IMR-90 (cell line): ENCODE measurements at regions not wholly inside any gene's neighbourhood (a gene's known extent, or its start where the extent isn't known, plus 50 kb on each side); places are given as distances from the start of the nearest gene placed in this dataset.

Experiments used
- ATAC-seq: fragments of 200-7000 bp; cut with Tn5 transposase; 2 replicates; pipeline ENCODE4 v1.9.1; 2020; ENCODE audit warnings: low read depth, mild to moderate bottlenecking, moderate library complexity
- BruUV-seq: library from RNA; stranded (reverse); fragments of 400-500 nt; replicated peaks from 2 replicates; lab custom pipeline; 2021; lab: Mats Ljungman, UMichigan
- CTCF ChIA-PET: fragments of 300-600 bp; formaldehyde crosslinking; extraction: SDS; loops from one replicate; lab custom pipeline; 2021; ENCODE audit warnings: antibody characterized with exemption; lab: Yijun Ruan, JAX
- POLR2A ChIA-PET: fragments of 300-600 bp; sonication (Branson Sonifier 250); formaldehyde crosslinking; loops from one replicate; lab custom pipeline; 2022; ENCODE audit warnings: antibody characterized with exemption; ENCODE audit not compliant: unreplicated experiment; lab: Charles Lee
- DNase-seq: peaks from one replicate; pipeline ENCODE4 v3.0.0; 2013
- H2AFZ ChIP-seq: replicated peaks from 2 replicates; pipeline ENCODE3; 2013; ENCODE audit warnings: low read length, mild to moderate bottlenecking; ENCODE audit not compliant: poor library complexity
- H2AK5ac ChIP-seq: 2 replicates; pipeline ENCODE4 v1.6.1; 2013; ENCODE audit warnings: low read depth, low read length, inconsistent platforms
- H2AK9ac ChIP-seq: replicated peaks from 2 replicates; pipeline ENCODE3; 2013; ENCODE audit warnings: mild to moderate bottlenecking, low read depth, low read length, moderate library complexity; ENCODE audit not compliant: poor library complexity
- H2BK120ac ChIP-seq: 2 replicates; pipeline ENCODE4 v1.6.1; 2013; ENCODE audit warnings: low read depth, low read length, inconsistent platforms
- H2BK15ac ChIP-seq: 3 replicates; pipeline ENCODE4 v1.6.1; 2013; ENCODE audit warnings: low read depth, low read length, inconsistent platforms
- H2BK20ac ChIP-seq: 2 replicates; pipeline ENCODE4 v1.6.1; 2013; ENCODE audit warnings: low read depth, mild to moderate bottlenecking, inconsistent platforms, low read length, moderate library complexity
- H2BK5ac ChIP-seq: 2 replicates; pipeline ENCODE4 v1.6.1; 2013; ENCODE audit warnings: mild to moderate bottlenecking, low read depth, low read length, inconsistent platforms; ENCODE audit not compliant: poor library complexity, severe bottlenecking
- H3K14ac ChIP-seq: replicated peaks from 2 replicates; pipeline ENCODE4 v1.6.1; 2013; ENCODE audit warnings: low read depth, low read length, inconsistent platforms
- H3K18ac ChIP-seq: 2 replicates; pipeline ENCODE4 v1.6.1; 2013; ENCODE audit warnings: low read depth, low read length, control low read depth
- H3K23ac ChIP-seq: 2 replicates; pipeline ENCODE4 v1.6.1; 2013; ENCODE audit warnings: low read depth, low read length, inconsistent platforms
- H3K27ac ChIP-seq: 2 replicates; pipeline ENCODE4 v1.5.1; 2013; ENCODE audit warnings: mild to moderate bottlenecking, control low read depth, low read length; ENCODE audit not compliant: insufficient read depth
- H3K27me3 ChIP-seq: 2 replicates; pipeline ENCODE4 v1.6.1; 2013; ENCODE audit warnings: low read length; ENCODE audit not compliant: control insufficient read depth, insufficient read depth
- H3K36me3 ChIP-seq: 2 replicates; pipeline ENCODE4 v1.6.1; 2013; ENCODE audit warnings: low read length, mixed read lengths; ENCODE audit not compliant: control insufficient read depth, insufficient read depth
- H3K4ac ChIP-seq: 2 replicates; pipeline ENCODE4 v1.6.1; 2013; ENCODE audit warnings: low read depth, low read length, inconsistent platforms
- H3K4me1 ChIP-seq: 2 replicates; pipeline ENCODE4 v1.6.1; 2013; ENCODE audit warnings: low read length, mixed read lengths; ENCODE audit not compliant: control insufficient read depth, insufficient read depth
- H3K4me2 ChIP-seq: 2 replicates; pipeline ENCODE4 v1.6.1; 2013; ENCODE audit warnings: low read depth, mild to moderate bottlenecking, control low read depth, low read length, moderate library complexity
- H3K4me3 ChIP-seq: 2 replicates; pipeline ENCODE4 v1.5.1; 2013; ENCODE audit warnings: low read depth, mild to moderate bottlenecking, control low read depth, low read length, moderate library complexity; ENCODE audit not compliant: insufficient read depth
- H3K56ac ChIP-seq: 2 replicates; pipeline ENCODE4 v1.6.1; 2013; ENCODE audit warnings: low read length, inconsistent platforms; ENCODE audit not compliant: insufficient read depth; ENCODE audit errors: extremely low read depth
- H3K79me1 ChIP-seq, 2 experiments: 2 replicates each; pipeline ENCODE4 v1.6.1; 2013; ENCODE audit warnings: low read length in 2 of 2, inconsistent platforms in 1 of 2, low read depth in 1 of 2
- H3K9ac ChIP-seq: 2 replicates; pipeline ENCODE4 v1.6.1; 2013; ENCODE audit warnings: low read depth, low read length, control low read depth
- H3K9me1 ChIP-seq: 2 replicates; pipeline ENCODE4 v1.6.1; 2013; ENCODE audit warnings: low read length, inconsistent platforms; ENCODE audit not compliant: insufficient read depth
- H3K9me3 ChIP-seq: 2 replicates; pipeline ENCODE4 v1.6.1; 2013; ENCODE audit warnings: low read length; ENCODE audit not compliant: control insufficient read depth, insufficient read depth
- H4K20me1 ChIP-seq: 2 replicates; pipeline ENCODE4 v1.6.1; 2013; ENCODE audit warnings: low read length, inconsistent platforms; ENCODE audit not compliant: insufficient read depth
- H4K5ac ChIP-seq: 2 replicates; pipeline ENCODE4 v1.6.1; 2013; ENCODE audit warnings: mild to moderate bottlenecking, low read depth, low read length, control low read depth
- H4K8ac ChIP-seq, 2 experiments: 2 replicates each; pipeline ENCODE4 v1.6.1; 2013; ENCODE audit warnings: low read depth in 2 of 2, low read length in 2 of 2, control low read depth in 1 of 2, inconsistent platforms in 1 of 2
- H4K91ac ChIP-seq: 2 replicates; pipeline ENCODE4 v1.6.1; 2013; ENCODE audit warnings: low read depth, low read length, inconsistent platforms; ENCODE audit not compliant: insufficient read depth
- CHD1 ChIP-seq: IDR thresholded peaks from 2 replicates; pipeline ENCODE4 v1.6.1; 2012; ENCODE audit warnings: low read depth, low read length, improper control_type of control experiment
- CTCF ChIP-seq: conservative IDR thresholded peaks from 2 replicates; pipeline ENCODE4 v1.5.1; 2012; ENCODE audit warnings: mild to moderate bottlenecking, low read depth, low read length, improper control_type of control experiment
- FOS ChIP-seq: fragments of 150-350 bp; IDR thresholded peaks from 2 replicates; pipeline ENCODE4 v1.6.1; 2016; ENCODE audit warnings: low read depth, low read length
- MAFK ChIP-seq: IDR thresholded peaks from 2 replicates; pipeline ENCODE4 v1.6.1; 2012; ENCODE audit warnings: low read depth, low read length, improper control_type of control experiment
- MAZ ChIP-seq: IDR thresholded peaks from 2 replicates; pipeline ENCODE4 v1.6.1; 2012; ENCODE audit warnings: low read depth, mild to moderate bottlenecking, low read length, improper control_type of control experiment, moderate library complexity, borderline replicate concordance
- POLR2A ChIP-seq: IDR thresholded peaks from 2 replicates; pipeline ENCODE4 v1.6.1; 2012; ENCODE audit warnings: mild to moderate bottlenecking, low read depth, low read length
- RFX5 ChIP-seq: IDR thresholded peaks from 2 replicates; pipeline ENCODE4 v1.8.0; 2012; ENCODE audit warnings: low read depth, mild to moderate bottlenecking, low read length, moderate library complexity
- WGBS, 2 experiments: methylation state at CpG; one replicate each; pipeline versions ENCODE4 v1.1.5 to v1.1.7; 2013; ENCODE audit warnings: missing lambda C conversion rate in 2 of 2; ENCODE audit not compliant: insufficient read length in 1 of 2; ENCODE audit errors: extremely low coverage in 2 of 2; 5-methylcytosine and 5-hydroxymethylcytosine counted together
- dilution Hi-C: fragments of 300-500 bp; cut with HindIII; formaldehyde crosslinking; loops from one replicate; pipeline ENCODE4 v1.14.3; 2018; ENCODE audit warnings: low sequenced_read_pairs; ENCODE audit not compliant: unreplicated experiment
- in situ Hi-C: fragments of 300-500 bp; cut with MboI; formaldehyde crosslinking; loops from 3 replicates; pipeline ENCODE4 v1.14.3; 2019; ENCODE audit warnings: low sequenced_read_pairs, inconsistent platforms, mixed read lengths
- intact Hi-C: fragments of 100-400 bp; cut with micrococcal nuclease; formaldehyde crosslinking; loops from 2 replicates; pipeline ENCODE4 v1.10.0; 2022
- TF ChIP-seq, protein P1 (sequence below): fragments of 150-350 bp; IDR thresholded peaks from 2 replicates; pipeline ENCODE4 v1.6.1; 2016; ENCODE audit warnings: low read depth, mild to moderate bottlenecking, low read length, moderate library complexity, borderline replicate concordance

- no peak overlapping the region for H2BK5ac ChIP-seq
- no peak overlapping the region for H2BK20ac ChIP-seq
- ATAC-seq = no peak
- no peak overlapping the region for H2AFZ ChIP-seq
- H2BK120ac ChIP-seq = no peak overlapping the region
- BruUV-seq = no TSS peak
- in situ Hi-C loops (no loop called here), dilution Hi-C loops (no loop called here), intact Hi-C loops (no loop called here)
- no peaks in the 10 kb centered on the region for H3K27me3 ChIP-seq
- H3K4me2 ChIP-seq = no peak overlapping the region
- no peak overlapping the region for H3K4ac ChIP-seq
- no peaks in the 10 kb centered on the region for H3K79me1 ChIP-seq
- no peaks in the 10 kb centered on the region for H4K20me1 ChIP-seq
- no peak overlapping the region for H3K18ac ChIP-seq
- no peak overlapping the region for H2BK15ac ChIP-seq
- no CpG with 5 or more reads among the region's 48 CpGs for WGBS, 2 experiments
- TF ChIP-seq POLR2A = no peak
- TF ChIP-seq MAFK = no peak
- no peak for TF ChIP-seq FOS
- no peak for TF ChIP-seq RFX5
- no peak for TF ChIP-seq CHD1
- TF ChIP-seq, protein P1, sequence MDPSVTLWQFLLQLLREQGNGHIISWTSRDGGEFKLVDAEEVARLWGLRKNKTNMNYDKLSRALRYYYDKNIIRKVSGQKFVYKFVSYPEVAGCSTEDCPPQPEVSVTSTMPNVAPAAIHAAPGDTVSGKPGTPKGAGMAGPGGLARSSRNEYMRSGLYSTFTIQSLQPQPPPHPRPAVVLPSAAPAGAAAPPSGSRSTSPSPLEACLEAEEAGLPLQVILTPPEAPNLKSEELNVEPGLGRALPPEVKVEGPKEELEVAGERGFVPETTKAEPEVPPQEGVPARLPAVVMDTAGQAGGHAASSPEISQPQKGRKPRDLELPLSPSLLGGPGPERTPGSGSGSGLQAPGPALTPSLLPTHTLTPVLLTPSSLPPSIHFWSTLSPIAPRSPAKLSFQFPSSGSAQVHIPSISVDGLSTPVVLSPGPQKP = no peak
- TF ChIP-seq MAZ = no peak
- no peak for TF ChIP-seq CTCF
- H3K9me1 ChIP-seq = no peaks in the 10 kb centered on the region
- H3K4me1 ChIP-seq = no peaks in the 10 kb centered on the region
- no peak overlapping the region for H3K27ac ChIP-seq
- no peak overlapping the region for H3K14ac ChIP-seq
- H3K9ac ChIP-seq = no peak overlapping the region
- H4K8ac ChIP-seq = no peak overlapping the region
- no peak overlapping the region for H3K4me3 ChIP-seq
- H4K91ac ChIP-seq = no peak overlapping the region
- DNase-seq = no peak
- H3K9me3 ChIP-seq = no peaks in the 10 kb centered on the region
- H3K23ac ChIP-seq = no peak overlapping the region
- H2AK5ac ChIP-seq = no peak overlapping the region
- no peak overlapping the region for H2AK9ac ChIP-seq
- H3K36me3 ChIP-seq = no peaks in the 10 kb centered on the region
- no peak overlapping the region for H3K56ac ChIP-seq
- ChIA-PET CTCF (no interaction called here), POLR2A (no interaction called here)
- H4K5ac ChIP-seq = no peak overlapping the region
These were observed 145.9 kb upstream of the ZNF608 start for GRCh38 chr5:124892185-124892848.
